DMS53 treated with DMSO at 0.1 percent for 48 hours (cell line): ENCODE measurements at regions not wholly inside any gene's neighbourhood (a gene's known extent, or its start where the extent isn't known, plus 50 kb on each side); places are given as distances from the start of the nearest gene placed in this dataset.

Experiments used
- DNase-seq: peaks from one replicate; lab custom pipeline; 2025; ENCODE audit not compliant: unreplicated experiment; lab: John Stamatoyannopoulos, UW

- no peak for DNase-seq
These were observed 185.3 kb upstream of the POU3F3 start for GRCh38 chr2:104668631-104669030.

GRCh38 chr2:104673225-104673624 lies 180.7 kb upstream of the POU3F3 start:
- DNase-seq, result no peak

GRCh38 chr2:104678181-104678580 lies 175.7 kb upstream of the POU3F3 start:
- DNase-seq, result no peak

GRCh38 chr2:104685591-104685990 lies 168.3 kb upstream of the POU3F3 start:
- no peak for DNase-seq

- DNase-seq, result no peak
These were observed 166.8 kb upstream of the POU3F3 start for GRCh38 chr2:104687147-104687546.

GRCh38 chr2:104690255-104690984 lies 163.5 kb upstream of the POU3F3 start:
- no peak for DNase-seq

GRCh38 chr2:104698276-104698675 lies 155.6 kb upstream of the POU3F3 start:
- DNase-seq, result no peak

- DNase-seq, result no peak
These were observed 152.5 kb upstream of the POU3F3 start for GRCh38 chr2:104701411-104701911.

- no peak for DNase-seq
These were observed 151.7 kb upstream of the POU3F3 start for GRCh38 chr2:104702031-104702850.

GRCh38 chr2:104703669-104704068 lies 150.2 kb upstream of the POU3F3 start:
- no peak for DNase-seq

GRCh38 chr2:104704496-104705245 lies 149.2 kb upstream of the POU3F3 start:
- no peak for DNase-seq

- DNase-seq, result no peak
These were observed 146.9 kb upstream of the POU3F3 start for GRCh38 chr2:104707056-104707455.

GRCh38 chr2:104708967-104709366 lies 144.9 kb upstream of the POU3F3 start:
- no peak for DNase-seq

- DNase-seq, result no peak
These were observed 137.9 kb upstream of the POU3F3 start for GRCh38 chr2:104716061-104716460.

- DNase-seq, result no peak
These were observed 120.5 kb upstream of the POU3F3 start for GRCh38 chr2:104733226-104733943.

- DNase-seq, result no peak
These were observed 118.9 kb upstream of the POU3F3 start for GRCh38 chr2:104734937-104735586.

- no peak for DNase-seq
These were observed 117.9 kb upstream of the POU3F3 start for GRCh38 chr2:104736026-104736425.

- no peak for DNase-seq
These were observed 112.1 kb upstream of the POU3F3 start for GRCh38 chr2:104741860-104742259.

GRCh38 chr2:104744537-104744936 lies 109.4 kb upstream of the POU3F3 start:
- DNase-seq, result no peak

- DNase-seq, result no peak
These were observed 108.1 kb upstream of the POU3F3 start for GRCh38 chr2:104745846-104746245.
